Smooth muscle cell (in vitro differentiated cells): ENCODE measurements at regions not wholly inside any gene's neighbourhood (a gene's known extent, or its start where the extent isn't known, plus 50 kb on each side); places are given as distances from the start of the nearest gene placed in this dataset.

Experiments
- DNase-seq: peaks from one replicate; lab custom pipeline; 2025; ENCODE audit not compliant: unreplicated experiment; lab: John Stamatoyannopoulos, UW
- H2AFZ ChIP-seq: fragments of 200-600 bp; sonication (generic); 2 replicates; pipeline ENCODE4 v1.6.0; 2016; ENCODE audit warnings: antibody characterized with exemption, low read depth, mild to moderate bottlenecking
- H3F3A ChIP-seq: fragments of 200-600 bp; sonication (generic); 2 replicates; pipeline ENCODE4 v1.6.0; 2017; ENCODE audit warnings: antibody characterized with exemption, low read depth
- H3K27ac ChIP-seq: fragments of 200-600 bp; sonication (generic); 2 replicates; pipeline ENCODE4 v1.5.1; 2016; ENCODE audit warnings: low read depth, mild to moderate bottlenecking
- H3K27me3 ChIP-seq: fragments of 200-600 bp; sonication (generic); 2 replicates; pipeline ENCODE4 v1.6.1; 2016; ENCODE audit warnings: low read depth, mild to moderate bottlenecking
- H3K36me3 ChIP-seq: fragments of 200-600 bp; sonication (generic); 2 replicates; pipeline ENCODE4 v1.5.1; 2016; ENCODE audit warnings: low read depth
- H3K4me1 ChIP-seq: fragments of 200-600 bp; sonication (generic); 2 replicates; pipeline ENCODE4 v1.5.1; 2016; ENCODE audit warnings: low read depth
- H3K4me2 ChIP-seq: fragments of 200-600 bp; sonication (generic); 2 replicates; pipeline ENCODE4 v1.6.0; 2016; ENCODE audit warnings: mild to moderate bottlenecking
- H3K4me3 ChIP-seq: fragments of 200-600 bp; sonication (generic); 2 replicates; pipeline ENCODE4 v1.5.1; 2016; ENCODE audit warnings: mild to moderate bottlenecking
- H3K79me2 ChIP-seq: fragments of 200-600 bp; sonication (generic); 2 replicates; pipeline ENCODE4 v1.6.0; 2016; ENCODE audit warnings: low read depth, mild to moderate bottlenecking
- H3K9ac ChIP-seq: fragments of 200-600 bp; sonication (generic); 2 replicates; pipeline ENCODE4 v1.6.0; 2016; ENCODE audit warnings: low read depth
- H3K9me3 ChIP-seq: fragments of 200-600 bp; sonication (generic); replicated peaks from 2 replicates; pipeline ENCODE4 v1.5.1; 2016; ENCODE audit warnings: low read depth
- H4K20me1 ChIP-seq: fragments of 200-600 bp; sonication (generic); 2 replicates; pipeline ENCODE4 v1.6.0; 2016; ENCODE audit warnings: low read depth
- WGBS: methylation state at CpG from one replicate; pipeline ENCODE4 v1.1.7; 2016; ENCODE audit warnings: low lambda C conversion rate; 5-methylcytosine and 5-hydroxymethylcytosine counted together
- TF ChIP-seq, protein P1 (sequence below): fragments of 200-600 bp; sonication (generic); IDR thresholded peaks from 2 replicates; pipeline ENCODE4 v1.5.1; 2017; ENCODE audit warnings: borderline replicate concordance, mild to moderate bottlenecking, antibody characterized with exemption; ENCODE audit not compliant: insufficient read depth, poor library complexity, severe bottlenecking

DNA sequence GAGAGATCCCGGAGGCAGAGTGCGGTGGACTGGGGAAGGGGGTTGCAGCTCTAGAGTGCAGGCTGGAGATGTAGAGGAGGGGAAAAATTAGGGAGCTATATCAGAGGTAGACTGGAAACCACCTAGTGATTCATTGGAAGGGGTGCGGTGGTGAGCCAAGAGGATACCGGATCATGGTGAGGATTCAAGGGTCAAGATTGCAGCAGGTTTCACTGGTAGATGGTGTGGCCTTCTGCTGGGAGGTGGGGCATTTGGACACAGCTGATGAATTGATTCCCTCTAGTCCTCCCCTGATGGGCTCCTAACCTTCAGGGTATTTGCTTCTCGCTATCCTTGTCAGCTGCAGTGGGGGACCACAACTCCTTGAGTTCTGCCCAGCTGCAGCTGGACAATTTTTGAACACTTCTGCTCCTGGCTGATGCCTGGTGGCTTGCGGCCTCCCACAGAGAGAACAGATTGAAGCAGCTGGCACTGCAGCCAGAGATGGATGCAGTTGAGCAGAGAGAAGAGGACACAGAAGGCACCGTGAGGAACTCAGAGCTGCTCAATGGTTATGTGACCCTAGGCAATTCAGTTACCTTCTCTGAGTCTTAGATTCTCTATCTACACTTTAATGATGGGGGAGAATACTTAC lies 134.4 kb upstream of the ABCA1 start:
- Histone ChIP-seq H2AFZ (no peak overlapping the region), H3K36me3 (no peaks in the 10 kb centered on the region), H3K27ac (peak overlapping the region; percentile 8), H3K79me2 (no peaks in the 10 kb centered on the region), H3F3A (peaks cover 9% of the 10 kb centered on the region), H3K9me3 (no peaks in the 10 kb centered on the region), H3K4me3 (no peak overlapping the region), H3K9ac (no peak overlapping the region), H3K4me2 (no peak overlapping the region), H3K4me1 (peaks cover 16% of the 10 kb centered on the region), H3K27me3 (no peaks in the 10 kb centered on the region), H4K20me1 (no peaks in the 10 kb centered on the region)
- DNase-seq: no peak
- TF ChIP-seq, protein P1, sequence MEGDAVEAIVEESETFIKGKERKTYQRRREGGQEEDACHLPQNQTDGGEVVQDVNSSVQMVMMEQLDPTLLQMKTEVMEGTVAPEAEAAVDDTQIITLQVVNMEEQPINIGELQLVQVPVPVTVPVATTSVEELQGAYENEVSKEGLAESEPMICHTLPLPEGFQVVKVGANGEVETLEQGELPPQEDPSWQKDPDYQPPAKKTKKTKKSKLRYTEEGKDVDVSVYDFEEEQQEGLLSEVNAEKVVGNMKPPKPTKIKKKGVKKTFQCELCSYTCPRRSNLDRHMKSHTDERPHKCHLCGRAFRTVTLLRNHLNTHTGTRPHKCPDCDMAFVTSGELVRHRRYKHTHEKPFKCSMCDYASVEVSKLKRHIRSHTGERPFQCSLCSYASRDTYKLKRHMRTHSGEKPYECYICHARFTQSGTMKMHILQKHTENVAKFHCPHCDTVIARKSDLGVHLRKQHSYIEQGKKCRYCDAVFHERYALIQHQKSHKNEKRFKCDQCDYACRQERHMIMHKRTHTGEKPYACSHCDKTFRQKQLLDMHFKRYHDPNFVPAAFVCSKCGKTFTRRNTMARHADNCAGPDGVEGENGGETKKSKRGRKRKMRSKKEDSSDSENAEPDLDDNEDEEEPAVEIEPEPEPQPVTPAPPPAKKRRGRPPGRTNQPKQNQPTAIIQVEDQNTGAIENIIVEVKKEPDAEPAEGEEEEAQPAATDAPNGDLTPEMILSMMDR: no peak
- 95% methylated on average over 7 of the region's 7 CpGs for WGBS

DNA sequence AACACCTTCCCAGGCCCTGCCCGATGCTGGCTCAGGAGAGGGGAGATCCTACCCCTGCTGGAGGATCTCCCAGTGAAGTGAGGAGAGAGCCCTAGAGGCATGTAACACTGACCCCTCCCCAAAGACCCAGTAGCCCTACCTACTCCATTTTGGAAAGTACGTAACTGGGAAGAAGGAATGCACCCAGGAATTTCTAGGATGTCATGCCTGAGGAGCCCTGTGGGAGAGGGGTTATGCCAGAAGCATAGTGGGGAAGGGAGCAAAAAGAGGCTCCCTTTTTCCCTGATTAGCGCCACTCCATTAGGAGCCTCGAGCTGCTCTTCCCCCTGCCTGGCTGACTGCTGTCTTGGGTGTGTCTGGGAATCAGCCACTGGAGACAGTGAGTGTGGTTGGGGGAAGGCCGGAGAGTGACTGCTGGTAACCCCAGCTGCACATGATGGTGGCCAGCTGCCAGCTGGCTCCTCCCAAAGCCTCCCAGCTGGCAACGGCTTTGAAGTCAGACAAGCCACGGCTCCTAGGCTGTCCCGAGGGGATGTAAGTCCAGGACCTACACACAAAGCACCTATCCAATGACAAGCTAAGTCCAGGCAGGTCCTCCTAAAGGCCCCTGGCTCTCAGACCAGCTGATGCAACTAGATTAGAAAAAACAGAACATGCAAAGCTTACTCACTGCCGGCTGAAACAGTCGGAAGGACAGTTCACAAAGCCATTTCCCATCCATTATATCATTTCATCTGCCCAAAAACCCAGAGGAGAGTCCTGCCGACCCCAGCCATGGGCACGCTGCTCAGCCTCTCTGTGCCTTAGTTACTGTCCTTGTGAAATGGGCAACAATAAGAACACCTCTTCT lies 136.5 kb upstream of the ABCA1 start:
- Histone ChIP-seq H2AFZ (peak overlapping the region; percentile 6), H3K4me3 (no peak overlapping the region), H3K27ac (peak overlapping the region; percentile 100), H3K9ac (peak overlapping the region; percentile 95), H3K27me3 (no peaks in the 10 kb centered on the region), H3K4me2 (peak overlapping the region; percentile 75), H3K36me3 (no peaks in the 10 kb centered on the region), H3F3A (peaks cover 16% of the 10 kb centered on the region), H3K9me3 (no peaks in the 10 kb centered on the region), H3K79me2 (no peaks in the 10 kb centered on the region), H3K4me1 (peaks cover 16% of the 10 kb centered on the region), H4K20me1 (no peaks in the 10 kb centered on the region)
- peak; percentile 55 for DNase-seq
- 14% methylated on average over 12 of the region's 12 CpGs for WGBS
- TF ChIP-seq, protein P1: no peak

DNA sequence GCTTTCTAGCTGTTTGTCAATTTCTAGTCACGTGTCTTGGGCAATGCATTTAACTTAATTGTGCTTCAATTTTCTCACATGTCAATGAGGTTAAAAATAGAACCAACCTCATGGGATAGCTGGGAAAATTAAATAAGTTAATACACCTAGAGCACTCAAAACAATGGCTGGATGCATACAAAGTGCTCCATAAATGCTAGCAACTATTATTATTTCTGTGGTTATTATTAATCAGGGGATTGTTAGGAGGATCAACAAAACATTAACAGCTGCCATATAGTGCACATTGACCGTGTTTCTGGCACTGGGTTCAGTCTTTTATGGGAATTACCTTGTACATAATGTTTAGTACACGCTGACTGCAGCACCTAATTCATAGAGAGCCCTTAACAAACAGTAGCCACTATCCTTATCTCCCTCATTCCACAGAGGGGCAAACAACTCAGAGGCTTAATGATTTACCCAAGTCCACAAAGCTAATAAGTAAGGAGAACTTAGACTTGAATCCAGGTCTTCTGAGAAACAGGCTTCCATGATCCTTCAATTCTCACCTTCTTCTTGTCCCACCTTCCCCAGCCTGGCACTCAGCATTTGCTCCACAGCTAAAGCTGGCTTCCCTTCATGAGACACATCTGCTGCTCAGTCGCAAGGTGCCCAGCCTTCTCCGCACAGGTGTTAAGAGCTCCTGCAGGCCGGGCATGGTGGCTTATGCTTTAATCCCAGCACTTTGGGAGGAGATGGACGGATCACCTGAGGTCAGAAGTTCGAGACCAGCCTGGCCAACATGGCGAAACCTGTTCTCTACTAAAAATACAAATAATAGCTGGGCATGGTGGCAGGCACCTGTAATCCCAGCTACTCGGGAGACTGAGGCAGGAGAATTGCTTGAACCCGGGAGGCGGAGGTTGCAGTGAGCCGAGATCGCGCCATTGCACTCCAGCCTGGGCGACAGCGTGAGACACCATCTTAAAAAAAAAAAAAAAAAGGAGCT lies 137.4 kb upstream of the ABCA1 start:
- no peak for DNase-seq
- TF ChIP-seq, protein P1: no peak
- Histone ChIP-seq H3K4me1 (peaks cover 16% of the 10 kb centered on the region), H3K4me3 (no peak overlapping the region), H3K36me3 (no peaks in the 10 kb centered on the region), H3K9ac (peak overlapping the region; percentile 95), H3K9me3 (no peaks in the 10 kb centered on the region), H2AFZ (peak overlapping the region; percentile 6), H4K20me1 (no peaks in the 10 kb centered on the region), H3K4me2 (peak overlapping the region; percentile 75), H3F3A (peaks cover 23% of the 10 kb centered on the region), H3K27me3 (no peaks in the 10 kb centered on the region), H3K27ac (peak overlapping the region; percentile 100), H3K79me2 (no peaks in the 10 kb centered on the region)
- WGBS: 85% methylated on average over 17 of the region's 17 CpGs
